GM12865 (cell line): ENCODE measurements at regions not wholly inside any gene's neighbourhood (a gene's known extent, or its start where the extent isn't known, plus 50 kb on each side); places are given as distances from the start of the nearest gene placed in this dataset.

Source experiments
- DNase-seq: peaks from one replicate; pipeline ENCODE4 v3.0.0; 2010; ENCODE audit warnings: low read depth
- H3K4me3 ChIP-seq: 2 replicates; pipeline ENCODE4 v1.5.1; 2011; ENCODE audit warnings: mild to moderate bottlenecking, low read depth, low read length, control low read depth
- CTCF ChIP-seq: IDR thresholded peaks from 2 replicates; pipeline ENCODE4 v1.5.1; 2011; ENCODE audit warnings: low read length, control low read depth, low read depth, inconsistent platforms; ENCODE audit not compliant: insufficient read depth; ENCODE audit errors: missing control alignments

- no peak for TF ChIP-seq CTCF
- DNase-seq: no peak
- no peak overlapping the region for H3K4me3 ChIP-seq
Observed at GRCh38 chr6:9439621-9440330, 975.1 kb downstream of the TFAP2A start.

GRCh38 chr6:9437836-9438235, 977.0 kb downstream of the TFAP2A start:
- no peak overlapping the region for H3K4me3 ChIP-seq
- no peak for TF ChIP-seq CTCF
- no peak for DNase-seq

GRCh38 chr6:9435281-9435680, 979.6 kb downstream of the TFAP2A start:
- DNase-seq: no peak
- no peak overlapping the region for H3K4me3 ChIP-seq
- no peak for TF ChIP-seq CTCF

- DNase-seq: no peak
- H3K4me3 ChIP-seq: no peak overlapping the region
- TF ChIP-seq CTCF: no peak
Observed at GRCh38 chr6:9431945-9432344, 982.9 kb downstream of the TFAP2A start.

GRCh38 chr6:9428421-9429172, 986.3 kb downstream of the TFAP2A start:
- TF ChIP-seq CTCF: no peak
- no peak overlapping the region for H3K4me3 ChIP-seq
- DNase-seq: no peak

GRCh38 chr6:9422138-9422537, 986.8 kb upstream of the SLC35B3 start:
- no peak overlapping the region for H3K4me3 ChIP-seq
- no peak for TF ChIP-seq CTCF
- no peak for DNase-seq
